OCI-LY3 (cell line): ENCODE measurements at regions not wholly inside any gene's neighbourhood (a gene's known extent, or its start where the extent isn't known, plus 50 kb on each side); places are given as distances from the start of the nearest gene placed in this dataset.

Experiments used
- CTCF ChIP-seq: fragments of 200-600, 300-600 bp; sonication (generic); IDR thresholded peaks from 2 replicates; pipeline ENCODE4 v1.5.1; 2014; ENCODE audit warnings: antibody characterized with exemption, low read length, low read depth
- EZH2phosphoT487 ChIP-seq: fragments of 200-600 bp; shearing (Covaris generic); IDR thresholded peaks from 2 replicates; pipeline ENCODE4 v1.6.1; 2018; ENCODE audit warnings: antibody characterized with exemption, mixed run types, low read depth

GRCh38 chr12:63302941-63303536 lies 152.0 kb upstream of the AVPR1A start:
- TF ChIP-seq CTCF (no peak), EZH2phosphoT487 (no peak)
